IMR-90 (cell line): ENCODE measurements at regions not wholly inside any gene's neighbourhood (a gene's known extent, or its start where the extent isn't known, plus 50 kb on each side); places are given as distances from the start of the nearest gene placed in this dataset.

ENCODE experiments used
- POLR2A ChIP-seq: IDR thresholded peaks from 2 replicates; pipeline ENCODE4 v1.6.1; 2012; ENCODE audit warnings: mild to moderate bottlenecking, low read depth, low read length
- RAD21 ChIP-seq: IDR thresholded peaks from 2 replicates; pipeline ENCODE4 v1.6.1; 2012; ENCODE audit warnings: low read length, improper control_type of control experiment
- USF2 ChIP-seq: fragments of 150-350 bp; IDR thresholded peaks from 2 replicates; pipeline ENCODE4 v1.6.1; 2017; ENCODE audit warnings: mild to moderate bottlenecking, antibody characterized with exemption, low read length, low read depth
- TF ChIP-seq, protein P1 (sequence below): conservative IDR thresholded peaks from 2 replicates; pipeline ENCODE4 v1.5.1; 2012; ENCODE audit warnings: mild to moderate bottlenecking, low read depth, low read length, improper control_type of control experiment

- TF ChIP-seq POLR2A (no peak), RAD21 (no peak), USF2 (no peak)
- TF ChIP-seq, protein P1, sequence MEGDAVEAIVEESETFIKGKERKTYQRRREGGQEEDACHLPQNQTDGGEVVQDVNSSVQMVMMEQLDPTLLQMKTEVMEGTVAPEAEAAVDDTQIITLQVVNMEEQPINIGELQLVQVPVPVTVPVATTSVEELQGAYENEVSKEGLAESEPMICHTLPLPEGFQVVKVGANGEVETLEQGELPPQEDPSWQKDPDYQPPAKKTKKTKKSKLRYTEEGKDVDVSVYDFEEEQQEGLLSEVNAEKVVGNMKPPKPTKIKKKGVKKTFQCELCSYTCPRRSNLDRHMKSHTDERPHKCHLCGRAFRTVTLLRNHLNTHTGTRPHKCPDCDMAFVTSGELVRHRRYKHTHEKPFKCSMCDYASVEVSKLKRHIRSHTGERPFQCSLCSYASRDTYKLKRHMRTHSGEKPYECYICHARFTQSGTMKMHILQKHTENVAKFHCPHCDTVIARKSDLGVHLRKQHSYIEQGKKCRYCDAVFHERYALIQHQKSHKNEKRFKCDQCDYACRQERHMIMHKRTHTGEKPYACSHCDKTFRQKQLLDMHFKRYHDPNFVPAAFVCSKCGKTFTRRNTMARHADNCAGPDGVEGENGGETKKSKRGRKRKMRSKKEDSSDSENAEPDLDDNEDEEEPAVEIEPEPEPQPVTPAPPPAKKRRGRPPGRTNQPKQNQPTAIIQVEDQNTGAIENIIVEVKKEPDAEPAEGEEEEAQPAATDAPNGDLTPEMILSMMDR = no peak
These were observed 51.4 kb upstream of the LHX1 start for GRCh38 chr17:36885771-36886377.
